SK-N-DZ (cell line): ENCODE measurements at regions not wholly inside any gene's neighbourhood (a gene's known extent, or its start where the extent isn't known, plus 50 kb on each side); places are given as distances from the start of the nearest gene placed in this dataset.
"Not testable (repeated sequence)": the region's sequence is repeated elsewhere in the genome, so short reads cannot be mapped to it uniquely, and the experiment has no call there.

ENCODE experiments used
- DNase-seq: peaks from one replicate; pipeline ENCODE4 v3.0.0-alpha.2; 2015; ENCODE audit warnings: low spot score

DNA sequence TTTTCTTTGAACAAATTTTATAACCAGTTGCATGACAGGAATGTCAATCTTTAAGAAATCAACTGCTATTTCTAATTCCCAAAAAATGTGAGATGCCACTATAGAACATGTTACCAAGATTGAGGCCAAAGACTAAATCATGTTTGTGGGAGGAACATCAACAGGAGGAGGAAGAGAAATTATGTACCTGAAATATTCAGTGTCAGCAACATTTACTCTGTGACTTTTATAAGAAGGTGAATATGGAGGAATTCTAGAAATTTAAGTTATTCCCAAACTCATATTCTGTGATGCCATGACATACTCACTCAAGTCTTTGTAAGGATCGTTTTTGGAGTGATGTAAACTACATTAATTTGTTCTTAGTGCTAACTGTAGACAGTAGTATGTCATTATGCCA lies 408.4 kb downstream of the SH2D4B start:
- no peak for DNase-seq

DNA sequence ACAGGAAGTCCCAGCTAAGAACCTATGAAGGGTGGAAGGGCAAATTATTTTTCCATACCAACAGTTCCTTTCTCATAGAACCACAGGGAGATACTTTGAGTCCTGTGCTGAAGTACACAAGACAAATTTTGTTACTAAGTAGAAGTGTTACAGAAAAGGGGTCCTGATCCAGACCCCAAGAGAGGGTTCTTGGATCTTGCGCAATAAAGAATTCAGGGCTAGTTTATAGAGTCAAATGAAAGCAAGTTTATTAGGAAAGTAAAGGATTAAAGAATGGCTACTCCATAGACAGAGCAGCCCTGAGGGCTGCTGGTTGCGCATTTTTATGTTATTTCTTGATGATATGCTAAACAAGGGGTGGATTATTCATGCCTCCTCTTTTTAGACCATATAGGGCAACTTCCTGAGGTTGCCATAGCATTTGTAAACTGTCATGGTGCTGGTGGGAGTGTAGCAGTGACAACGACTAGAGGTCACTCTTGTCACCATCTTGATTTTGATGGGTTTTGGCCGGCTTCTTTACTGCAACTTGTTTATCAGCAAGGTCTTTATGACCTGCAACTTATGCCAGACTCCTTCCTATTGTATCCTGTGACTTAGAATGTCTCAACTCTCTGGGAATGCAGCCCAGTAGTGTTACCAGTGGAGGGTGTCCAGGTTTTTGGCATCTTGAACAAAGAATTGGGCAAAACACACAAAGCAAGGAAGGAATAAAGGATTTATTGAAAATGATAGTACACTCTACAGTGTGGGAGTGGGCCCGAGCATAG lies 409.4 kb downstream of the SH2D4B start:
- no peak for DNase-seq

DNA sequence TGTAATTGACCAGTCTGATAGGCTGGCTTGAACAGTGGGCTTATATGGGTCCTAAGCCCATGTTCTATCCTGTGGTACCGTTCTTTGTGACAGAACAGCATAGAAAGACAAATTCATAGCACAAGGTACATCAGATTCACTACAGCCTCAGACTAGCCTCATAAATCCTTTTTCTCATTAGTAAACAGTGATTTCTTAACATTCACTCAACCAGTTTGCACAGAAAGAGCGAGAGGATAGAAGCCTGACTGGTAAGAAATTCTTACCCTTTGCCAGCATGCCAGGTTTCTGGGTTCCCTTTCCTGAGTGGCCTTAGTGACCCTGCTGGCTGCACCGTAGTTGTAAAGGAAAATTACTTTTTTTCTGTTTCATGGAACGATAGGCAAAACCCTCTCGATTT lies 412.1 kb downstream of the SH2D4B start:
- DNase-seq: no peak

DNA sequence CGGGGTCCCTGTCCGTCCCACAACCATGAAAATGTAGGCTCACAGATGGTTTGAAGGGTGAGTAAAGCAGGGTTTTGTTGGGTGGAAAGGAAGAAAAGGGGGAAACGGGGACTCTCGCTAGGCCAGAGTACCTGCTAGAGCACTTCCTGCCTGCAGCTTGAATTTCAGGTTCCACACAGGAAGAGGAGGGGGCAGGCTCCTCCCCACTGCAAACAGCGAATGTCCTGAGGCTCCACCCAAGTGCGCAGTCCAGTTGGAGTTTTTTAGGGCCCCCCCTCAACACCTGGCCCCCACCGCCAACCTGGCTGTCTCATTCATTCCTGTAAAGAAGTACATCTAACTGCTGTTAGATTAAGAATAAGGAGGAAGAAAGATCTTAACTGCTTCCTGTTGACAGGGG lies 414.7 kb downstream of the SH2D4B start:
- DNase-seq: no peak

GRCh38 chr10:80957161-80957560 lies 419.5 kb downstream of the SH2D4B start:
- no peak for DNase-seq

- DNase-seq: no peak
Observed at GRCh38 chr10:80964179-80964578, 426.5 kb downstream of the SH2D4B start.

- no peak for DNase-seq
Observed at GRCh38 chr10:80964955-80965614, 427.4 kb downstream of the SH2D4B start.

- DNase-seq: no peak
Observed at GRCh38 chr10:80966326-80966986, 428.8 kb downstream of the SH2D4B start.

DNA sequence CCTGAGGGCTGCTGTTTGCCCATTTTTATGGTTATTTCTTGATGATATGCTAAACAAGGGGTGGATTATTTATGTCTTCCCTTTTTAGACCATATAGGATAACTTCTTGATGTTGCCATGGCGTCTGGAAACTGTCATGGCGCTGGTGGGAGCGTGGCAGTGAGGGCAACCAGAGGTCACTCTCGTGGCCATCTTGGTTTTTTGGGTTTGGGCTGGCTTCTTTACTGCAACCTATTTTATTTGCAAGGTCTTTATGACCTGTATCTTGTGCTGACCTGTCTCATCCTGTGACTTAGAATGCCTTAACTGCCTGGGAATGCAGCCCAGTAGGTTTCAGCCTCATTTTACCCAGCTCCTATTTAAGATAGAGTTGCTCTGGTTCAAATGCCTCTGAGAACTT lies 429.7 kb downstream of the SH2D4B start:
- DNase-seq: not testable (repeated sequence)

GRCh38 chr10:80968903-80969302 lies 431.2 kb downstream of the SH2D4B start:
- no peak for DNase-seq

DNA sequence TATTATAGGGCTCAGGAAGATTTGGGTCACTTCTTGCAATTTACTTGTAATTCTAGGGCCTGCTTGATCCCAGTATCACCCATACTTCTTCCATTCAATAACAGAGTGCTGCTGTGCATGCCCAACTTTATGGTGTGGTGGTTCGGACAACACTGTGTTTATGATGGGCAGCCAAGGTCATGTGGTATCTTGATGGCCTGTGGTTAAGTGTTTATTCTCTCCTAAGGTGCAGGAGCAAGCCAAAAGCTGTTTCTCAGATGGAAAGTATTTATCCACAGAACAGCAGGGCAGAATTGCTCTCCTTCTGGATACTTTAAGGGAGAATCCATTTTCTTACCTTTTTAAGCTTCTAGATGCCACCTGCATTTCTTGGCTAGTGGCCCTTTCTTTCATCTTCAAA lies 433.8 kb downstream of the SH2D4B start:
- DNase-seq: no peak

DNA sequence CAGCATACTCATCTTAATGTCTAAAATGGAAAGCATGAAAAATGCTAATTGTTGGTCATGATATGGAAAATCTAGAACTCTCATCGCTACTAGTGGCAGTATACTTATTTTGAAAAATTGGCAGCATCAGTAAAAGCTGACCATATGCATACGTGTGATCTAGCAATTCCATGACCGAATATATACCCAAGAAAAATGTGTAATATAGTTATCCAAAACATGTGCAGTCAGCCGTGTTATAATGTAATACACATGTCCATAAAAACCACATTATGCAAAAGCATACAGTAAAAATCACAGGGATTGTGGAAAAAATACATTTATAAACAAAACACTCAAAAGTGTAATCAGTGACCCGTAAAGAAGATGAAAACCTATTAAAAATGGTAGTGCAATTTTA lies 439.0 kb downstream of the SH2D4B start:
- no peak for DNase-seq

GRCh38 chr10:80985102-80985501 lies 447.4 kb downstream of the SH2D4B start:
- no peak for DNase-seq

DNA sequence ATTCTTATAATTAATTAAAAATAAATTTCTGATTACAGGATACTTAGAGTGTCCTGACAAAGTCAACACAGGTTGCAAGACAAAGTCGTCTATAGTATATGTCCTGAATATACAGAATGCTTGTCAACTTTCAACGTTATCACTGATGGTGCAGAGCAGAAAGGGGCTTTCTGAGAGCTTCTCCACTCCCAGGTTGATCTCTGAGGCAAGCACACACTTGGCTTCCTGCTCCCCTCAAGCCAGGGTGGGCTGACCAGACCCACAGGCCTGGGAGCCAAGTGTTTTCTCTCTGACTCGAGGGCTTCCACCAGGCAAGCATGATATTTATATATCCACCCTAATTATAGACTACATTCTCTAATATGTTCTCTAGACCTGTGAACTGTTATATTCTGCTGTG lies 448.9 kb downstream of the SH2D4B start:
- DNase-seq: no peak

DNA sequence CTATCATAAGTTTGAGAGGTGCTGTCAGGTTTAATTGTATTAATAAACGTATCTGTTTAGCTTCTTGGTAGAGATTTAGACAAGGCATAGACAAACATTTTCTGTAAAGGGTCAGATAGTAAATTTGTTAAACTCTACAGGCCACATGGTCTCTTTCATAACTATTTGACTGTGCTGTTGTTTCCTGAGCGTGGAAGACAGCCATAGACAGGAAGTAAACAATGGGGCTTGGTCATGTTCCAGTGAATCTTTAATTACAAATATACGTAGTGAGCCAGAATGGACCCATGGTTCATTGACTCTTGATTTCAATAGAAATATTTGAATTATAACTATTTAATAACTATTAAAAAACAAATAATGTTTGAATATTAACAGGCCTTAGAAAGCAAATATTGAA lies 451.1 kb downstream of the SH2D4B start:
- DNase-seq: no peak

GRCh38 chr10:80996615-80997193 lies 459.0 kb downstream of the SH2D4B start:
- DNase-seq: no peak

DNA sequence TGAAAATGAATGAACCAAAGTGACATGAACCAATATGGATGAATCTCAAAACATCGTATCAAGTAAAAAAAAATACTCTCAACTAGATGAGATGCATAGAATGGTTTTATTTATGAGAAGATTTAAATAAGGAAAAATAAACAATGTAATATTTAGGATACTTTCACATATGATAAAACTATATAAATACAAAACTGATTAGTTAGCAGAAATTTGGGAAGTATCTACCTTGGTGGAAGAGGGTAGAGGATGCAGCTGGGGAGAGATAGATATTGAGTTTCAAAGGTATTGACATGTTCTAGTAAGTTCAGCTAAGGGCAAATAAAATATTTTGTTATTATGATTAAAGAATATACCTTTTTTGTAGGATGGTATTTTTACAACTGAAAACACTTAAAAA lies 463.1 kb downstream of the SH2D4B start:
- DNase-seq: no peak

DNA sequence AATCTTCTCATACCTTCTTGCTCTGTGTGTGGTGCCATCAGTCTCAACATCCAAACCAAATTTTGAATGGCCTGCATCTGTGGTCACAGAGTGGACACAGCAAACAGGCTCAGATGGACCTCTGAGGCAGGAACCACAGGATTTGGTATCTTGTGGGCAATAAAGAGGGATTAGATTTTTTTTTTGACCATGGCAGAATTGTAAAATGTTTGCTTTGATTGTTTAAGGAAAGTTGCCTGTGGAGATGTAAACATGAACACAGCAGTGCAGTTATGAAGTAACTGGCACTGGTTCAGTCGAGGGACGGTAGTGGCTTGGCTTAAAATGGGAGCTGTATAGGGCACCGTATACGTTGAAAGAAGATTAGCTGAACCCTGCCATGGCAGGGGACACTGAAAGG lies 464.7 kb downstream of the SH2D4B start:
- no peak for DNase-seq

GRCh38 chr10:81007872-81008271 lies 470.2 kb downstream of the SH2D4B start:
- no peak for DNase-seq

DNA sequence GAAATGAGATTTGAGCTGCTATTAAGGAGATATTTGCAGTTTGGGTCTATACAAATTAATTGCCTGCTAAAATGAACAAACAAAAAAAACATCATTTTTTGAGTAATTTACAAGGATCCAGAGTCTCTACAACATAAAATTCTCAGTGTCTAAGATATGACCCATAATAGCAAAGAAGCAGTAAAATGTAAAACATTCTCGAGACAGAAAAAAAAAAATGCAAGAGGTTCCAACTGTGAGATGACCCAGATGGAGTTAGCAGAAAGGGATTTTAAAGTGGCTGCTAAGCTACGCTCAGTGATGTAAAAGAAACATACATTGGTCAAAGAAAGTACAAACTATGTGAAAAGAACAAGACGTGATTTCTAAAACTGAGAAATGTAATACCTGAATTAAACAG lies 471.0 kb downstream of the SH2D4B start:
- no peak for DNase-seq

- no peak for DNase-seq
Observed at GRCh38 chr10:81009296-81009695, 471.6 kb downstream of the SH2D4B start.

DNA sequence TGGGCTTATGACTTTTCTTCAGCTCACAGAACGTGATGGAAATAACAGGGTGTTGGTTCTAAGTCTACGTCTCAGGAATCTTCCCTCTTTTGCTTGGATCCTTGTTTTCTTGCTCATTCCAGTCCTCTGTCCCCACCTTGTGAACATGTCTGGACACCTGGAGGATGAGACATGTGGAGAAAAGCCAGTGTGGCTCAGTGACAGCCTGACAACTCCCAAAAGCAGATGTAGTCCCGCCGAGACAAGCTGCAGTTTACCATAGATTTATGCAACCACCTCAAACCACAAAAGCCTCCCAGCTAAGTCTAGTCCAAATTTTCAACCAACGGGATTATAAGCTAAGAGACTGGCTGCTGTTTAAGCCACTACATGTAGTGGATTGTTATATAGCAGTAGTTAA lies 476.1 kb downstream of the SH2D4B start:
- no peak for DNase-seq
